Adrenal gland (tissue), 9 donors: ENCODE measurements at regions not wholly inside any gene's neighbourhood (a gene's known extent, or its start where the extent isn't known, plus 50 kb on each side); places are given as distances from the start of the nearest gene placed in this dataset.

Experiments used
- DNase-seq, 7 donors: peaks; one replicate each; pipeline ENCODE4 v3.0.0-alpha.2; 2019 to 2020
- H3K27ac ChIP-seq, 5 donors: fragments of 200-600 bp; sonication (generic) in 4 of 5; 1 replicate in 3 of 5; 2 replicates in 2 of 5; pipeline versions ENCODE4 v1.5.1 to v1.8.0; 2016 to 2020; ENCODE audit warnings: mild to moderate bottlenecking in 1 of 5
- H3K27me3 ChIP-seq: fragments of 200-600 bp; 2 replicates; pipeline ENCODE4 v1.8.0; 2021
- H3K36me3 ChIP-seq, 2 donors: fragments of 200-600 bp; replicated peaks in 1 of 2; 1 replicate in 1 of 2; 2 replicates in 1 of 2; pipeline versions ENCODE4 v1.5.1 to v1.8.0; 2018 to 2022
- H3K4me1 ChIP-seq, 2 donors: fragments of 200-600 bp; replicated peaks in 1 of 2; 1 replicate in 1 of 2; 2 replicates in 1 of 2; pipeline versions ENCODE4 v1.5.1 to v1.8.0; 2018 to 2021
- H3K4me3 ChIP-seq, 4 donors: fragments of 200-600 bp; sonication (generic) in 3 of 4; one replicate each; pipeline ENCODE4 v1.5.1; 2016 to 2018
- H3K9me3 ChIP-seq, 3 donors: fragments of 200-600 bp; sonication (generic) in 1 of 3; replicated peaks in 1 of 3; 1 replicate in 2 of 3; 2 replicates in 1 of 3; pipeline versions ENCODE4 v1.5.1 to v1.8.0; 2016 to 2021
- CTCF ChIP-seq, 6 experiments: fragments of 450-650 bp in 4 of 6; fragments of 200-600 bp in 2 of 6; sonication (generic) in 1 of 6; IDR thresholded peaks; 1 replicate in 5 of 6; 2 replicates in 1 of 6; pipeline versions ENCODE4 v1.5.1 to v1.8.0; 2016 to 2021; ENCODE audit warnings: antibody characterized with exemption in 6 of 6, mild to moderate bottlenecking in 2 of 6, moderate library complexity in 1 of 6
- POLR2A ChIP-seq, 2 donors: fragments of 450-650 bp; IDR thresholded peaks; one replicate each; pipeline ENCODE4 v1.6.1; 2017; ENCODE audit warnings: antibody characterized with exemption in 2 of 2, mild to moderate bottlenecking in 2 of 2, moderate library complexity in 1 of 2
- WGBS, 4 donors: extraction: QIAGEN DNeasy Blood & Tissue Kit in 2 of 4; methylation state at CpG; one replicate each; pipeline versions ENCODE4 v1.1.5 to v1.1.7; 2013 to 2017; 5-methylcytosine and 5-hydroxymethylcytosine counted together
- intact Hi-C, 2 donors: fragments of 100-400 bp; cut with DNase I; formaldehyde crosslinking; loops; one replicate each; pipeline versions ENCODE4 v1.14.1 to v1.15.0; 2022 to 2023
- donor health status: healthy with polysubstance abuse.
- donor health status: Bipolar disorder and iron deficiency.
- donor health status: DM: yes; HTN: yes; CAD: no.
- donor health status: DM: no; HTN: no; CAD: no.
- donor health status: DM: no; HTN: no; CAD: no.

- intact Hi-C loops, result no loop called here
- Histone ChIP-seq H3K4me1 (no peaks in the 10 kb centered on the region), H3K27me3 (no peaks in the 10 kb centered on the region), H3K9me3 (no peaks in the 10 kb centered on the region), H3K36me3 (no peaks in the 10 kb centered on the region), H3K27ac (no peak overlapping the region), H3K4me3 (no peak overlapping the region)
- WGBS, 4 donors, result 54 to 73% (median 65%) methylated on average over 1 of the region's 1 CpG
- no peak for TF ChIP-seq POLR2A (IDR thresholded peaks at IDR 0.05)
- no peak for TF ChIP-seq CTCF (IDR thresholded peaks at IDR 0.05)
- DNase-seq, result no peak
These were observed 63.0 kb upstream of the PPM1J start for GRCh38 chr1:112778137-112778536.

GRCh38 chr1:112776688-112777087 lies 61.6 kb upstream of the PPM1J start:
- no peaks in the 10 kb centered on the region for H3K9me3 ChIP-seq
- no peak overlapping the region for H3K27ac ChIP-seq
- WGBS, 4 donors, result 64 to 75% (median 70%) methylated on average over 3 of the region's 3 CpGs
- no peak for DNase-seq
- TF ChIP-seq CTCF (IDR thresholded peaks at IDR 0.05) (no peak), POLR2A (IDR thresholded peaks at IDR 0.05) (no peak)
- intact Hi-C loops, result no loop called here
- H3K27me3 ChIP-seq, result no peaks in the 10 kb centered on the region
- no peaks in the 10 kb centered on the region for H3K36me3 ChIP-seq
- H3K4me1 ChIP-seq, result no peaks in the 10 kb centered on the region
- no peak overlapping the region for H3K4me3 ChIP-seq

- no peak for DNase-seq
- Histone ChIP-seq H3K27ac (no peak overlapping the region), H3K4me1 (no peaks in the 10 kb centered on the region), H3K27me3 (no peaks in the 10 kb centered on the region), H3K9me3 (no peaks in the 10 kb centered on the region), H3K36me3 (no peaks in the 10 kb centered on the region), H3K4me3 (no peak overlapping the region)
- TF ChIP-seq POLR2A (IDR thresholded peaks at IDR 0.05) (no peak), CTCF (IDR thresholded peaks at IDR 0.05) (no peak)
- intact Hi-C loops, result no loop called here
- 71 to 77% (median 74%) methylated on average over 4 of the region's 4 CpGs for WGBS, 4 donors
These were observed 57.6 kb upstream of the PPM1J start for GRCh38 chr1:112772781-112773180.

- Histone ChIP-seq H3K27me3 (no peaks in the 10 kb centered on the region), H3K4me1 (no peaks in the 10 kb centered on the region), H3K4me3 (no peak overlapping the region), H3K36me3 (no peaks in the 10 kb centered on the region), H3K27ac (no peak overlapping the region), H3K9me3 (no peaks in the 10 kb centered on the region)
- no peak for DNase-seq
- 46 to 72% (median 51%) methylated on average over 4 of the region's 4 CpGs for WGBS, 4 donors
- TF ChIP-seq CTCF (IDR thresholded peaks at IDR 0.05), result no peak
- TF ChIP-seq POLR2A (IDR thresholded peaks at IDR 0.05), result no peak
- intact Hi-C loops, result no loop called here
These were observed 55.6 kb upstream of the PPM1J start for GRCh38 chr1:112770724-112771123.
